Uterus (tissue), 2 donors: ENCODE measurements at regions not wholly inside any gene's neighbourhood (a gene's known extent, or its start where the extent isn't known, plus 50 kb on each side); places are given as distances from the start of the nearest gene placed in this dataset.

Experiments
- POLR2A ChIP-seq, 2 donors: fragments of 450-650 bp; IDR thresholded peaks; one replicate each; pipeline ENCODE4 v1.6.1; 2016; ENCODE audit warnings: antibody characterized with exemption in 2 of 2, mild to moderate bottlenecking in 1 of 2, moderate library complexity in 1 of 2
- TF ChIP-seq, protein P1 (sequence below), 4 experiments: fragments of 200-600 bp in 2 of 4; fragments of 450-650 bp in 2 of 4; sonication (generic) in 2 of 4; IDR thresholded peaks; one replicate each; pipeline ENCODE4 v1.5.1; 2016 to 2019; ENCODE audit warnings: antibody characterized with exemption in 4 of 4, mild to moderate bottlenecking in 2 of 4, moderate library complexity in 1 of 4

DNA sequence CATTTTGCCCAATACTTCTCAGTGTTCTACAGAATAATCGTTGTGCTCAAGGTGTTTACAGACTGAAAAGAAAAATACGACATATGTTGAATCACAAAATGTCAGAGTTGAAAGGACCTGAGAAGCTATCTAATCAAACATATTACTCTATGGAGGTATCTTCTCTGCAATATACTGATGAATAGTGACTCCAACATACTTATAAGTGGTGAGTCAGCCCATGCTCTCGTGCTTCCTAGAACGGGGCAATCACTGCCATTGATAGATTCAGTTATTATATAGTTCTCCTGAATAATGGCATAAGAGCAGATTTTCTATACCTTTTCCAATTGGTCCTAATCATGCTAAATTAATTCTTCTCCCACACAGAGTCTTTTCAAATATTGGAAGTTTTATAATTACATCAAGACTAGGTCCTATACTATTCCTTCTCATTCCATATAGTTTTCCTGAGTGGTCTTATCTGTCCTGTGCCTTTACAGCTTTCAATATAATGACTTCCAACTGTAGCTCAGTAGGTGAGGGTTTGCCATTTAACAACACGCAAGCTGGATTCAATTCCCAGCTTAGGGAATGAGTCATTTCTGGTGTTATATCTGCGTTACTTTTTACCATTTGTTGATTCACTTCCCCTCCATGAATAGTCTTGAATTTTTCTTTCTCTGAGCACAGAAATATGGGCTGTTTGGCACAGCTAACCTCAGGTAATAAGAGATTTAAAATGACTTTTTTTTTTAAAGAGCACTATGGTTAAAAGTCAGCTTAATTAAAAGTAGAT is 81.1 kb downstream of the PLK2 start:
- TF ChIP-seq, protein P1, sequence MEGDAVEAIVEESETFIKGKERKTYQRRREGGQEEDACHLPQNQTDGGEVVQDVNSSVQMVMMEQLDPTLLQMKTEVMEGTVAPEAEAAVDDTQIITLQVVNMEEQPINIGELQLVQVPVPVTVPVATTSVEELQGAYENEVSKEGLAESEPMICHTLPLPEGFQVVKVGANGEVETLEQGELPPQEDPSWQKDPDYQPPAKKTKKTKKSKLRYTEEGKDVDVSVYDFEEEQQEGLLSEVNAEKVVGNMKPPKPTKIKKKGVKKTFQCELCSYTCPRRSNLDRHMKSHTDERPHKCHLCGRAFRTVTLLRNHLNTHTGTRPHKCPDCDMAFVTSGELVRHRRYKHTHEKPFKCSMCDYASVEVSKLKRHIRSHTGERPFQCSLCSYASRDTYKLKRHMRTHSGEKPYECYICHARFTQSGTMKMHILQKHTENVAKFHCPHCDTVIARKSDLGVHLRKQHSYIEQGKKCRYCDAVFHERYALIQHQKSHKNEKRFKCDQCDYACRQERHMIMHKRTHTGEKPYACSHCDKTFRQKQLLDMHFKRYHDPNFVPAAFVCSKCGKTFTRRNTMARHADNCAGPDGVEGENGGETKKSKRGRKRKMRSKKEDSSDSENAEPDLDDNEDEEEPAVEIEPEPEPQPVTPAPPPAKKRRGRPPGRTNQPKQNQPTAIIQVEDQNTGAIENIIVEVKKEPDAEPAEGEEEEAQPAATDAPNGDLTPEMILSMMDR (IDR thresholded peaks at IDR 0.05) = no peak
- no peak for TF ChIP-seq POLR2A (IDR thresholded peaks at IDR 0.05)
